ENCODE measurements at regions not wholly inside any gene's neighbourhood (a gene's known extent, or its start where the extent isn't known, plus 50 kb on each side); places are given as distances from the start of the nearest gene placed in this dataset.

DNA sequence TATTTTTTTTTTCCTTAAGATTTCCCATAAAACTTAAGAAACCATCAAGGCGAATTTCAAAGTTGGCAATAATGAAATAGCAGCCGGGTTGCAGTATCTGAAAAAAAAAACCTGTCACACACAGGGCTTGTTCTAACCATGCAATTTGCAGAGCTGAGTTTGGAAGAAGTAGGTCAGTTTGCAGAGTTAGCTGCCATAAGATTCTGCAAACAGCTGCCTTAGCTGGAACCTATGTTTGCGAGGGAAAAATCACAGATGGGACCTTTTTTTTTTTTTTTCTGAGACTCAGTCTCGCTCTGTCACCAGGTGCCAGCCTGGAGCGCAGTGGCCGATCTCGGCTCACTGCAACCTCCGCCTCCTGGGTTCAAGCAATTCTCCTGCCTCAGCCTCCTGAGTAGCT, 98.5 kb upstream of the HS3ST4 start:
- no peaks in the 10 kb centered on the region for H3K36me3 ChIP-seq (ENCODE audit: control insufficient read depth, insufficient read depth, low read length)
- H3K27me3 ChIP-seq (ENCODE audit: control insufficient read depth, insufficient read depth, low read length) = no peaks in the 10 kb centered on the region
- no peak overlapping the region for H2AFZ ChIP-seq
- H3K4me2 ChIP-seq (ENCODE audit: low read length) = no peak overlapping the region
- H3K4me1 ChIP-seq = no peaks in the 10 kb centered on the region
- H3K79me2 ChIP-seq = no peaks in the 10 kb centered on the region
- TF ChIP-seq, protein P1, sequence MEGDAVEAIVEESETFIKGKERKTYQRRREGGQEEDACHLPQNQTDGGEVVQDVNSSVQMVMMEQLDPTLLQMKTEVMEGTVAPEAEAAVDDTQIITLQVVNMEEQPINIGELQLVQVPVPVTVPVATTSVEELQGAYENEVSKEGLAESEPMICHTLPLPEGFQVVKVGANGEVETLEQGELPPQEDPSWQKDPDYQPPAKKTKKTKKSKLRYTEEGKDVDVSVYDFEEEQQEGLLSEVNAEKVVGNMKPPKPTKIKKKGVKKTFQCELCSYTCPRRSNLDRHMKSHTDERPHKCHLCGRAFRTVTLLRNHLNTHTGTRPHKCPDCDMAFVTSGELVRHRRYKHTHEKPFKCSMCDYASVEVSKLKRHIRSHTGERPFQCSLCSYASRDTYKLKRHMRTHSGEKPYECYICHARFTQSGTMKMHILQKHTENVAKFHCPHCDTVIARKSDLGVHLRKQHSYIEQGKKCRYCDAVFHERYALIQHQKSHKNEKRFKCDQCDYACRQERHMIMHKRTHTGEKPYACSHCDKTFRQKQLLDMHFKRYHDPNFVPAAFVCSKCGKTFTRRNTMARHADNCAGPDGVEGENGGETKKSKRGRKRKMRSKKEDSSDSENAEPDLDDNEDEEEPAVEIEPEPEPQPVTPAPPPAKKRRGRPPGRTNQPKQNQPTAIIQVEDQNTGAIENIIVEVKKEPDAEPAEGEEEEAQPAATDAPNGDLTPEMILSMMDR (IDR thresholded peaks at IDR 0.05) = no peak
- no peaks in the 10 kb centered on the region for H3K9me3 ChIP-seq (ENCODE audit: control insufficient read depth, low read length)
- H3K9ac ChIP-seq = no peak overlapping the region
- H3K4me3 ChIP-seq (ENCODE audit: low read depth, low read length) = no peak overlapping the region
- H3K27ac ChIP-seq = no peak overlapping the region

DNA sequence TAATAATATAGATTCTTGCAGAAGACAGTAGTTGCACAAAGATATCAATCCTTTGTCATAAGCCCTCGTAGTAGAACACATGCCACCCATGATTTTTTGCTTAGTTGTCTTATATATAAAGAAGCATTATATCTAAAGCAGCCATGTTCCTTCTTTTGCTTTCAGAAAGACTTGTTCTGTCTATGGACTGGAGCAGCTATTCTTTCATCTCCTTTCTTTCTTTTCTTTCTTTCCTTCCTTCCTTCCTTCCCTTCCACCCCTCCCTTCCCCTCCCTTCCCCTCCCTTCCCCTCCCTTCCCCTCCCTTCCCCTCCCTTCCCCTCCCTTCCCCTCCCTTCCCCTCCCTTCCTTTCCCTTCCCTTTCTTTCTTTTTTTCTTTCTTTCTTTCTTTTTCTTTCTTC, 104.0 kb upstream of the HS3ST4 start:
- H3K9ac ChIP-seq = no peak overlapping the region
- no peak overlapping the region for H3K4me2 ChIP-seq (ENCODE audit: low read length)
- no peak overlapping the region for H3K27ac ChIP-seq
- H3K4me3 ChIP-seq (ENCODE audit: low read depth, low read length) = no peak overlapping the region
- H3K79me2 ChIP-seq = no peaks in the 10 kb centered on the region
- no peaks in the 10 kb centered on the region for H3K9me3 ChIP-seq (ENCODE audit: control insufficient read depth, low read length)
- TF ChIP-seq, protein P1 (IDR thresholded peaks at IDR 0.05) = no peak
- no peaks in the 10 kb centered on the region for H3K27me3 ChIP-seq (ENCODE audit: control insufficient read depth, insufficient read depth, low read length)
- no peaks in the 10 kb centered on the region for H3K36me3 ChIP-seq (ENCODE audit: control insufficient read depth, insufficient read depth, low read length)
- no peak overlapping the region for H2AFZ ChIP-seq
- H3K4me1 ChIP-seq = no peaks in the 10 kb centered on the region

DNA sequence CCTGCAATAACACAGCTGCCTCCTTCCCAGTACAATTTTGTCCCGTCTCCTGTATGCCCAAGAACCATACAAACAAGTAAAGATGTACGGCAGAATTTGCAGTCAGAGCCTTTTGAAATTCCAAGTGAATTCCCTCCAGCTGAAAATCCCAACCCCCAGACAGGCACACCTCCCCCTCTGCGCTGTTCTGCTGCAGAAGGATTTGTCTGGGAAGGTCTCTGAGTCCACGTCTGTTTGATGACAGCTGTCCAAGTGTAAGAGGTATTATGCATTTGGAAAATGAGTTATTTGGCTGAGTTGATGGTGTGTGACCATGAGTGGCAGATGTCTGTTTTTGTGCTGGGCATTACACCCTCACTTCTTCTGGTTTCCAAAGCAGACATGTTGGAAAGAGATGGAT, 104.9 kb upstream of the HS3ST4 start:
- no peaks in the 10 kb centered on the region for H3K79me2 ChIP-seq
- TF ChIP-seq, protein P1 (IDR thresholded peaks at IDR 0.05) = no peak
- no peaks in the 10 kb centered on the region for H3K4me1 ChIP-seq
- no peak overlapping the region for H3K4me3 ChIP-seq (ENCODE audit: low read depth, low read length)
- H2AFZ ChIP-seq = no peak overlapping the region
- no peaks in the 10 kb centered on the region for H3K27me3 ChIP-seq (ENCODE audit: control insufficient read depth, insufficient read depth, low read length)
- H3K36me3 ChIP-seq (ENCODE audit: control insufficient read depth, insufficient read depth, low read length) = no peaks in the 10 kb centered on the region
- H3K27ac ChIP-seq = no peak overlapping the region
- no peaks in the 10 kb centered on the region for H3K9me3 ChIP-seq (ENCODE audit: control insufficient read depth, low read length)
- no peak overlapping the region for H3K4me2 ChIP-seq (ENCODE audit: low read length)
- H3K9ac ChIP-seq = no peak overlapping the region

DNA sequence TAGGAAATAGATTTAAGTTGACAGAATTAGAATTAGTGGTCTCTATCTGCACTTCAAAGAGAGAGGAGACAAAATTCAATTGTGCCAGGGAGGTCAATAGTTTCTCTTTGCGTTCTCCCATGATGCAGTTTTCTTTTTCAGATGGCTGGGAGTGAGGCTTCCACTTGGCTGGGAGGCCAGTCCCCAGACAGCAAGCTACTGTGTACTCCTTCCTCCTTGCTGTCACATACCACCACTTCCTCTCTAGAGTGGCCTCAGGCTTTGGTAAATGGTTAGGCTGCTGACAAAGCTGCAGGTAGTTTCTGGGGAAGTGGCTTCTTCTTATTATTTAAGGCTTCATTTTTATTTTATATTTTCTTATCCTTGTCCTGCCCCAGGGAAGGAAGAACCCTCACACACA, 106.2 kb upstream of the HS3ST4 start:
- no peak overlapping the region for H3K9ac ChIP-seq
- no peak overlapping the region for H3K4me2 ChIP-seq (ENCODE audit: low read length)
- H3K27ac ChIP-seq = no peak overlapping the region
- H3K4me1 ChIP-seq = no peaks in the 10 kb centered on the region
- H2AFZ ChIP-seq = no peak overlapping the region
- TF ChIP-seq, protein P1 (IDR thresholded peaks at IDR 0.05) = no peak
- H3K36me3 ChIP-seq (ENCODE audit: control insufficient read depth, insufficient read depth, low read length) = no peaks in the 10 kb centered on the region
- no peaks in the 10 kb centered on the region for H3K79me2 ChIP-seq
- H3K27me3 ChIP-seq (ENCODE audit: control insufficient read depth, insufficient read depth, low read length) = no peaks in the 10 kb centered on the region
- H3K4me3 ChIP-seq (ENCODE audit: low read depth, low read length) = no peak overlapping the region
- H3K9me3 ChIP-seq (ENCODE audit: control insufficient read depth, low read length) = no peaks in the 10 kb centered on the region

DNA sequence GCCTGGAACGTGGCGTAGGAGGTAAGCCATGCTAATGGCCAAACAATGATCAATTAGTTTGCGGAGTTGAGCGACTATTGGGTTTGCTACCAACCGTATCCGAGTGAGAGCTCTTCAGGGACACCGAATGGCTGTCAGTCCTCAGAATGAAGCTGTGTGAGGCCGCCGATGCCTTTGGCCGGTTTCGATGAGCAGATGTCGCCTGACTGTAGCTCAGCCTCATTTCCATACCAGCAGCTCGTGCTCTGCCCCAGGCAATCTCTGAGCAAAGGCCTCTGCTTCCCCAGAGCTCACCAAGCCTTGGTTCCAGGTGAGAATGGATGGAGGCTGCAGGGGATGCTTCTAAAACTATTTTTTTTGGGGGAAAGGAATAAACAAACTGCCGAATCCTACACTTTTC, 111.7 kb upstream of the HS3ST4 start:
- no peaks in the 10 kb centered on the region for H3K27me3 ChIP-seq (ENCODE audit: control insufficient read depth, insufficient read depth, low read length)
- H3K4me3 ChIP-seq (ENCODE audit: low read depth, low read length) = no peak overlapping the region
- H3K4me2 ChIP-seq (ENCODE audit: low read length) = no peak overlapping the region
- H3K9ac ChIP-seq = no peak overlapping the region
- H3K36me3 ChIP-seq (ENCODE audit: control insufficient read depth, insufficient read depth, low read length) = no peaks in the 10 kb centered on the region
- no peaks in the 10 kb centered on the region for H3K79me2 ChIP-seq
- TF ChIP-seq, protein P1 (IDR thresholded peaks at IDR 0.05) = no peak
- no peaks in the 10 kb centered on the region for H3K9me3 ChIP-seq (ENCODE audit: control insufficient read depth, low read length)
- H3K4me1 ChIP-seq = no peaks in the 10 kb centered on the region
- no peak overlapping the region for H2AFZ ChIP-seq
- no peak overlapping the region for H3K27ac ChIP-seq

Data from parathyroid adenoma (tissue), 2 donors.